SK-N-DZ (cell line): ENCODE measurements at regions not wholly inside any gene's neighbourhood (a gene's known extent, or its start where the extent isn't known, plus 50 kb on each side); places are given as distances from the start of the nearest gene placed in this dataset.
"Not testable (repeated sequence)": the region's sequence is repeated elsewhere in the genome, so short reads cannot be mapped to it uniquely, and the experiment has no call there.

Source experiments
- DNase-seq: peaks from one replicate; pipeline ENCODE4 v3.0.0-alpha.2; 2015; ENCODE audit warnings: low spot score

DNA sequence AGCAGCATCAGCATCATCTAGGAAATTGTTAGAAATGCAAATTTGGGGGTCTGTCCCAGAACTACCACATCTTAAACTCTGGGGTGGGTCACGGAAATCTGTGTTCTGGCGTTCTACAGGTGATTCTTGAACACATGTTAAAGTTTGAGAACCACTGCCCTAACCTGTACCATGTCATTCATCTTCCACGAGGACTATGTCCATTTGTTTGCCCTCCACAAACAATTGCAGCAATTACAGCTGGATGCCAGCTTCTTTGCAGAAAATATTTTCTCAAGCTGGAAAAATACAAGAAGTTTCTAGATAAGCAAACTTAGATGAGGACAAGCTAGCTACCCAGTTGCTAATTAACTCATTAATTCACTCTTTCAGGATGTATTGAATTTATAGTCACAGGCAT is 54.1 kb downstream of the MAFB start:
- no peak for DNase-seq

GRCh38 chr20:40633123-40633850 is 55.7 kb downstream of the MAFB start:
- no peak for DNase-seq

DNA sequence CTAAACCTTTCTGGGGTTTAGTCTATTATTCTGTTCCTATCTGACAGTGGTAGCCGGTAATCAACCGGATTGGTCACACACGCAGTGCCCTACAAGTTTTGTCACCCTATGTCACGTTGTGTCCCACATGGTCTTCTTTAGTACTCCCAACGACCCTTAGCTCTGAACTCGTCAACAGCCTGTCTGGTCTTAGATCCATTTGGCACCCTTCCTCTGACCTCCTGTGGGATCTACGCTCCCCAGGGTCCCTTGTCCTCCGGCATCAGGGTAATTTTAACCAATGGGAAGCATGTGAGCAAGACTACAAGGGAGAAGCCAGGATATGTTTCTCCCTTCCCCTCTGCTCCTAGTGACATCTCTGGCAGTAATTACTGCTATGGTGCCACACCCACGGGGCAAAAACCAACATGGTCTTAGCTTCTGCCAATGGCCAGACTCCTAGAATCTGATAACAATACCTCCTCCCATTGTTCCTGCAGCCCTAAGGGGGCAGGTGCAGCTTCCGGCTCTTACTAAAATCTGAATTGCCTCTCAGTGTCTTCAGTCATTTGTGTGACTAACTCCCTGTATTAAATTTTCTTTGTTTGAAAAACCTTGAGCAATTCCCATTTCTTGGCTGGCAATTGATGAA is 56.6 kb downstream of the MAFB start:
- no peak for DNase-seq

DNA sequence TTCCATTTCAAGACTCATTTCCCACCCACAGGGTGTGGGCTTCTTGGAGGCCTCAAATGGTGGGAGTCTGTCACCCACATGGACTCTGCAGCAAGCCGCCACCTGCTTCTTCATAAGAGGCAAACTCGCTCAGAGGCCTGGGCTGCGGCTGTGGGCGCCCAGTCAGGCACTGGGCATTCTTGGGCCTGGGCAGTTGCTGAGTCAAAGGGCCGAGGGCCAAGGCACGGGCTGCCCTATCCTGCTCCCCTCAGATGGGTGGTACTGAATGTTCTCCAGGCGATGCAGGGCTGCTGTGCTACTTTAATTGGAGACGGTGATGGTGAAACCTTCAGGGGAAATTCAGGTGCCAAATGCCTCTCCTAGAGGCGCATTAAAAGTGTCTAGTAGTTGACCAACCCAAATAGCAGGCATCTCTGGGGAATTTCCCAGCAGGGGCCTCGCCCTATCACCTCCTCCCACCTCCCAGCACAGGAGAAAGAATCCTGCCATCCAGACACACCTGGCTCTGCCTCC is 57.9 kb downstream of the MAFB start:
- no peak for DNase-seq

- no peak for DNase-seq
Measured at GRCh38 chr20:40630713-40631112, 58.3 kb downstream of the MAFB start.

- no peak for DNase-seq
Measured at GRCh38 chr20:40630099-40630498, 58.9 kb downstream of the MAFB start.

DNA sequence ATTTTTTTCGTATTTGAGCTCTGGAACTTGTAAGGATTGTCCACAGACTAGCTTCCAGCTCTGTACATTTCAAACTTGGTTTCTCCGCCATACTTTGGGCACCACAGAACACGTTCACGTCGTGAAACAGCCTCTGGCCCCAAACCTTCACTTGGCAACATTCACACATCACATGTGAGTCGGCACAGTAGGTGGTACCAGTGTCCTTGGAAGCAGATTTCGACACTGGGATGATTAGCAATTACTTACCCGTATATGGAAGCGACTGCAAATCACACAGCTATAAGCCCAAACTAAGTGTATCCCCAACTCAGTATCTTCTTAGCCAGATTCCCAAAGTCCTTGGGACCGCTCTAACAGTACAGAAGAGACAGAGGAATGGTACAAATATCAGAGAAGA is 60.2 kb downstream of the MAFB start:
- no peak for DNase-seq

DNA sequence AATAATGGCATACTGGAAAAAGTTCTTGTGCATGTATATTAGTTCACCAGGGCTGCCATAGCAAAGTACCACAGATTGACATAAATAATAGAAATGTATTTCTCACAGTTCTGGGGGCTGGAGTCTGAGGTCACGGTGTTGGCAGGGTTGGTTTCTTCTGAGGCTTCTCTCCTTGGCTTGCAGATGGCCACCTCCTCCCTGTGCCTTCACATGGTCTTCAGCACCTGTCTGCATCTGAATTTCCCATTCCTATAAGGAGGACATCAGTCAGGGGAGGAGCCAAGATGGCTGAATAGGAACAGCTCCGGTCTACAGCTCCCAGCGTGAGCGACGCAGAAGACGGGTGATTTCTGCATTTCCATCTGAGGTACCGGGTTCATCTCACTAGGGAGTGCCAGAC is 70.0 kb downstream of the MAFB start:
- not testable (repeated sequence) for DNase-seq

DNA sequence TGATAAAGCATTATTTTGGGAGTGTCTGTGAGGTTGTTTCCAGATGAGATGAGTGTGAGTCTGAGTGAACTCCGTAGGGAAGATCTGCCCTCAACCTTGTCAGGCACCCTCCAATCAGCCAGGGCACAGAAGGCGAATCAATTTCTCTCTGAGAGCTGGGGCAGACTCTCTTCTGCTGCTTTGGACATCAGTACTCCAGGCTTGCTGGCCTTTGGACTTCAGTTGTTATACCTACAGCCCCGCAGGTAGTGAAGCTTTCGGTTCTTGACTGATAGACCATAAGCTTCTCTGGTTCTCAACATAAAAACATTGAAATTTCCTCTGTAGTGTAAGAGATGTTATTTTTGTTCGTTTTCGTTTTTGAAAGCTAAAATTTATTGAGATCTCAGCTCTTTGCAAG is 71.4 kb downstream of the MAFB start:
- DNase-seq, result no peak

DNA sequence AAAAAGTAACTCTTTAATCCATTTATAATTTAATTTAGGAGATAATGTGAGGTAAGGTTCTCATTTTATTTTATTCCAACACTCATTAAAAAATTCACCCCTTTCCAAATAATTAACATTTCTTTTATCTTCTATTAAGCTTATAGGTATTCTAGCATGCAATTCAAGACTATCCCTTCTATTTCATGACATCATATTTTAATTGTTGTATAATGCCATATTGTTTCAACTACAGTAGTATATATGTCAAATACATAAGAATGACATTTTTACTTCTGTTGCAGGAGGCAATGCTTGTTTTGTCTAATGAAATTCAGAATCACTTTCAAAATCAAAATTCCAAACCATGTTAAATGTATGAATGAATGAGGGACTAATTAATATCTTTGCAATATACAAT is 76.2 kb downstream of the MAFB start:
- no peak for DNase-seq

DNA sequence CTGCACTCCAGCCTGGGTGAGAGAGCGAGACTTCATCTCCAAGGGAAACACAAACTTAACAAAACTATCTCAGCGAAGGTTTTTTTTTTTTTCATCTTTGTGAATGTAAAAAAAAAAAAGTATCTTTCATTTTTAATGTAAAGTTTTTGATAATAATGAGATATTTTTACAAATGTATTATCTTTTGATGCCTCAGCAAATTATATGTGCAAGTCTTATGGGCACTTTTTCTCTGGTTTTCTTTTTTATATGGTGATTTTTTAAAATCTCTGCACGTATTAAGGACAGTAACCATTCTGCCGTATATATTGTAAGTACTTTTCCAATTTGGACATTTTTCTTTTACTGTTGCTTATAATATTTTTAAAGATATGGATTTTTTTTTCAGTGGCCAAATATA is 76.8 kb downstream of the MAFB start:
- DNase-seq, result no peak

DNA sequence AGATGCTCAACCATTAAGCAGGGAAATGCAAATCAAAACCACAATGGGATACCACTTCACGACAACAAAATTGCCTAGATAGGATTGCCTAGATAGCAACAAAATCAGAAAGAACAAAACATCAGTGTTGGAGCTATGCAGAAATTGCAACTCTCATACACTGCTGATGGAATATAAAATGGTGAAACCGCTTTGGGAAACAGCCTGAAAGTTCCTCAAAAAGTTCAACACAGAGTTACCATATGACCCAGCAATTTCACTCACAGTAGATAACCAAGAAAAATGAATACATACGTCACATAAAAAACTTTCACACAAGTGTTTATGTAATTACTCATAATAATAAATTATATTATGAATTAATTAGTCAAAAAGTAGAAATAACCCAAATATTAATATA is 78.3 kb downstream of the MAFB start:
- no peak for DNase-seq

- no peak for DNase-seq
Measured at GRCh38 chr20:40607927-40608326, 81.1 kb downstream of the MAFB start.

GRCh38 chr20:40606660-40607059 is 82.4 kb downstream of the MAFB start:
- no peak for DNase-seq

DNA sequence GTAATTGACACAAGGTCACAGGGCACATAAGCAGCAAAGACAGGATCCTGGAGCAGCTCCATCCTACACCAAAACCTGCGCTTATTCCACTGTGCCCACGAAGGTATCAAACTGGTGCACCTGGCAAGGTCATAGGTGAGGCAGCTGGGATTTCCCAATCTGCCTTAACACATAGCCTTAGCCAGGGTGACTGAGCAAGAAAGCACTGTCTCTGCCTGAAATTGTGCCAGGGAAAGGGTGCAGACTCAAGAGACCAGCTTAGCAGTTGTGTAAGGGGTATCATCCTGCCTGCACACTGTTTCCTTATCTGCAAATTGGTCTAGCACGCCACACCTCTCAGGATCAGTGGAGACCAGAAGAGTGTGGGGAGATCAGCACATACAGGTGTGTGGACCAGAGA is 82.8 kb downstream of the MAFB start:
- DNase-seq, result no peak

DNA sequence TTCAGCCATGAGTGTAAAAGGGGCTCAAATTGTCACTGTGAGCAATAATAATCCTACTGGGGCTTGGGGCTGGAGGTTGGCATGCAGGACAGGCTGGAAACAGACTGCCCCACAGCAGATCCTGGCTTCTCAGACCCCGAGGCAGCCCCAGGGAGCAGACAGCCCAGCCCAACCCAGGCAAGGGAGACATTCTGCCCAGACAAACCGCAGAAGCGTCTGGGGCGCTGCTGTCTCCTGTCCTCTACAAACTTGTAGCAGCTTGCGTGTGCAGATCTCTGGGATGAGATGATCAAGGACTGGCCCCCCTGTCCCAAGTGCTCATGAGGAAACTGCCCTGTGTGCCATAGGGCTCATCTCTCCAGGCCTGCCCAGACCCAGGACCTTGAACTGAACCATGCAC is 84.6 kb downstream of the MAFB start:
- DNase-seq, result no peak

DNA sequence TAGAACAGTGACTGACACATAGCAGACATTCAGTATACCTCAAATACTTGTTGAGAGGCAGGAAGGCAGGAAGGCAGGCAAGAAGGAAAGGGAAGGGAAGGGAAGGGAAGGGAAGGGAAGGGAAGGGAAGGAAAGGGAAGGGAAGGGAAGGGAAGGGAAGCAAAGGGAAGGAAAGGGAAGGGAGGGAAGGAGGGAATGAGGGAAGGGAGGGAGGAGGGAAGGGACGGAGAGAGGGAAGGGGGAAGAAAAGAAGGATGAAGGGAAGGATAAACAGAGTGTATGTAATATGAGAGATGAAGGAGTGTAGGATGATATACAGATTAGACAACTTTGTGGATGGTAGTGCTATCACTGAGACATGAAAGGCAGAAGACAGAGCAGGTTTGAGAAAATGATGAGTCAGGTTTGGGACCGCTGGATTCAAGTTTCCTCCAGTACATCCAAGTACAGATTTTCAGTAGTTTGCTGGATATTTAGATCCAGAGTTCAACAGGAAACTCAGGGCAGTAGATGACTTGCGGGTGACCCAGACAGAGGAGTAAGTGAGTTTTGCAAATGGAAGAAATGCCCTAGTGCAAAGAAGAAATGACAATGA is 85.9 kb downstream of the MAFB start:
- no peak for DNase-seq

GRCh38 chr20:40602381-40602780 is 86.7 kb downstream of the MAFB start:
- no peak for DNase-seq

DNA sequence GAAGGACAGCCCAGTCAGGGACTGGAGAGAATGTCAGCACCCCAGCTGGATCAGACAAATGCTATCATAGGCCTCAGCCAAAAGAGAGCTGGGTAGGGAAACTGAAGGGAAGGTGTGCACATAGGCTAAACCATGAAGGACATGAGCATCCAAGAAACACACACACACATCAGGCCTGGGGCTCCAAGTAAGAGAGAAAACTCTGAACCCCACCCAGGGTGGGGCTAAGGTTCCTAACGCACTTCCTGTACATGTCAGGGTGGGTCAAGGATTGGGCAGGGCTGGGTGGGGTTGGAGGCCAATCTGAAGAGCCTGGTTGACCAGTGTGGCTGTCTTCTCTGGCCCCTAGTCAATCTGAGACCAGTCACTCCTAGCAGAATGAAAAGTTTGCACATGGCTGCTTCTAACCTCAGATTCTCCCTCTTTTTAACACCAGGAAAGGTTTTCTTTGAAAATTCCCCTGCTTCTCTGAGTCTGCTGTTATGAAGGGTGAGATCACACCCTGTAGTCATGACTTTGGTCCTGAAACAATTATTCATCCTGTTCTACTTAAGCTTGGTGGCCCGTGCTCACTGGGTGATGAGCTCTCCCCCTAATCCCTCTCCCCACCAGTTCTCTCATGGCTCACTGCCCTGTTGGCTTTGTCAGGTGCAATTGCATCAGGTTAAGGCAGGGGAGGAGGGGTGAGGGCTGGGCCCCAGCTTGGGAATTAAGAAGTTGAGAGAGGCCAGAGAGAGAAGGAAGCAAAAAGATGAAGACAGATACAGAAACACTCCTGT is 88.4 kb downstream of the MAFB start:
- DNase-seq, result no peak

DNA sequence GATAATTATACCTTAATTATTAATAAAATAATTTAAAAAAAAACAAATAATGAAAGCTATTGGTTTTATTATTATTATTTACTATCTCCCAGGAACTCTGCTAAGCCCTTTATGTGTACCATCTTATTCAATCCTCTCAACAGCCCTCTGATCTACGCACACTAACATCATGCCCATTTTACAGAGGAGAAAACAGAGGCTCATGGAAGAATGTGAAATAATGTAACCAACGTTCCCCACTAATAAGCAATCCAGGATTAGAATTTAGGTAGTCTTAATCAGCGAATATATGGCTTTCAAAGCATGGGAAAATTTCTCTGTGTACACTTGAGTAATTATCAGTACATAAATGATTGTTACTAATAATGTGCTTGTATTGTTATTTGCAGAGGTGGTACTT is 89.0 kb downstream of the MAFB start:
- DNase-seq, result no peak

- no peak for DNase-seq
Measured at GRCh38 chr20:40592941-40593340, 96.1 kb downstream of the MAFB start.

- DNase-seq, result no peak
Measured at GRCh38 chr20:40591536-40591935, 97.5 kb downstream of the MAFB start.
